ENCODE measurements at regions not wholly inside any gene's neighbourhood (a gene's known extent, or its start where the extent isn't known, plus 50 kb on each side); places are given as distances from the start of the nearest gene placed in this dataset.
"Not testable (repeated sequence)": the region's sequence is repeated elsewhere in the genome, so short reads cannot be mapped to it uniquely, and the experiment has no call there.

- not testable (repeated sequence) for DNase-seq
These were observed 445.4 kb downstream of the BCAT1 start for GRCh38 chr12:24503477-24503876.

- no peak for DNase-seq
These were observed 448.1 kb downstream of the BCAT1 start for GRCh38 chr12:24500831-24501230.

- no peak for DNase-seq
These were observed 448.5 kb downstream of the BCAT1 start for GRCh38 chr12:24500421-24500820.

GRCh38 chr12:24499151-24500146, 449.5 kb downstream of the BCAT1 start:
- DNase-seq: no peak

- DNase-seq: no peak
These were observed 452.1 kb downstream of the BCAT1 start for GRCh38 chr12:24496755-24497154.

- DNase-seq: no peak
These were observed 454.5 kb downstream of the BCAT1 start for GRCh38 chr12:24494401-24494800.

- no peak for DNase-seq
These were observed 456.9 kb downstream of the BCAT1 start for GRCh38 chr12:24491968-24492367.

- DNase-seq: no peak
These were observed 459.0 kb downstream of the BCAT1 start for GRCh38 chr12:24489939-24490338.

- DNase-seq: no peak
These were observed 459.8 kb downstream of the BCAT1 start for GRCh38 chr12:24488906-24489619.

GRCh38 chr12:24488091-24488596, 460.8 kb downstream of the BCAT1 start:
- DNase-seq: no peak

- DNase-seq: no peak
These were observed 461.3 kb downstream of the BCAT1 start for GRCh38 chr12:24487606-24488005.

- no peak for DNase-seq
These were observed 465.2 kb downstream of the BCAT1 start for GRCh38 chr12:24483732-24484131.

- no peak for DNase-seq
These were observed 465.9 kb downstream of the BCAT1 start for GRCh38 chr12:24482882-24483604.

GRCh38 chr12:24482044-24482443, 466.9 kb downstream of the BCAT1 start:
- no peak for DNase-seq

GRCh38 chr12:24480766-24481449, 468.0 kb downstream of the BCAT1 start:
- no peak for DNase-seq

- no peak for DNase-seq
These were observed 469.8 kb downstream of the BCAT1 start for GRCh38 chr12:24479131-24479530.

- DNase-seq: no peak
These were observed 470.6 kb downstream of the BCAT1 start for GRCh38 chr12:24478254-24478653.

GRCh38 chr12:24476310-24476709, 472.6 kb downstream of the BCAT1 start:
- DNase-seq: no peak

- no peak for DNase-seq
These were observed 473.6 kb downstream of the BCAT1 start for GRCh38 chr12:24475337-24475736.

GRCh38 chr12:24473097-24473496, 475.8 kb downstream of the BCAT1 start:
- DNase-seq: no peak

- DNase-seq: no peak
These were observed 478.9 kb downstream of the BCAT1 start for GRCh38 chr12:24470050-24470449.

GRCh38 chr12:24469089-24469488, 479.8 kb downstream of the BCAT1 start:
- DNase-seq: no peak

All from 8988T (cell line).